ENCODE measurements at regions not wholly inside any gene's neighbourhood (a gene's known extent, or its start where the extent isn't known, plus 50 kb on each side); places are given as distances from the start of the nearest gene placed in this dataset.

DNA sequence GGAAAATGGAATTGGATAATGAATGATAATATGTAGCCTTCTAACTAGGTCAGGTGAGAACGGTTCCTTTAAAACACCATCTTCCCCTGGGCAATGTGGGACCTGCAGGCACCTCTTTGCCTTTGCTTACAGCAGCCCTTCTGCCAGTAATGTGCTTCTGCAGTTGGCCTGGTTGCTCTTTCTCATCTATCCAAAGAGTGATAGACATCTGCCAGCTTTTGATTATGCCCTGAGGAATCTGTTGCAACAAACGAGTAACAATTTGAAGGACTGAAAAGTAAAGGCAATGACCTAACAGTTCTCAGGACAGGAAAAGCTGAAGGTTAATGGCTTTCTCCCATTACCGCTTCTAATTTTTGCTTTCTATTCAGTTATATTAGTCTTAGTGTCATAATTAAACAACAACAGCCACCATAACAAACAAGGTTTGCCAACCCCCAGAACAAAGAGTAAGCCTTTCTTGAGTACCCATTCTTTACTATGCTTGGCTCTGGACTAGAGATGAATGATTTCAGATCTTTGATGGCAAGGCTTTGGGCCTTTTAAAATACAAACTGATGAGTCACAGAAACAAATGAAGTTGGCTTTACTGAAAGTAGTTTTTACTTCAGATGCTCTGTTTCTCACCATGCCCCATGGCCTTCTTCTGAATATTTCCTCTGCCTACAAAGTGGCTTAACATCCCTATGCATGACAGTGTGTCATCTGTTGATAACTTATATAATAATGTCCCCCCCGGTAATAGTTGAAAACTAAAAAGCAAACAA is 76.1 kb upstream of the KRR1 start:
- DNase-seq (no peak), ATAC-seq (ENCODE audit: poor library complexity) (no peak)
- intact Hi-C loops (cut with DNase I) = no loop called here

DNA sequence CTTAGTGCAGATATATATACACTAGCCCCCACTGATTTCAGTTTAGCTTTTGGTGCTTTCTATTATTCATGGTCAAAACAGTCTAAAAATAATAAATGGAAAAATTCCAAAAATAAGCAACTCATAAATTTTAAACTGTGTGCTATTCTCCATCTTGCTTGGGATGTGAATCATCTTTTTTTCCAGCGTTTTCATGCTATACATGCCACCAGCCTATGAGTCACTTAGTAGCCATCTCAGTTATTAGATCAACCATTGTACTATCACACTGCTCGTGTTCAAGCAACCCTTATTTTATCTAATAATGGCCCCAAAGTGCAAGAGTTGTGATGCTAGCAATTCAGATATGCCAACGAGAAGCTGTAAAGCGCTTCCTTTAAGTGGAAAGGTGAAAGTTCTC is 73.9 kb upstream of the KRR1 start:
- DNase-seq = no peak

DNA sequence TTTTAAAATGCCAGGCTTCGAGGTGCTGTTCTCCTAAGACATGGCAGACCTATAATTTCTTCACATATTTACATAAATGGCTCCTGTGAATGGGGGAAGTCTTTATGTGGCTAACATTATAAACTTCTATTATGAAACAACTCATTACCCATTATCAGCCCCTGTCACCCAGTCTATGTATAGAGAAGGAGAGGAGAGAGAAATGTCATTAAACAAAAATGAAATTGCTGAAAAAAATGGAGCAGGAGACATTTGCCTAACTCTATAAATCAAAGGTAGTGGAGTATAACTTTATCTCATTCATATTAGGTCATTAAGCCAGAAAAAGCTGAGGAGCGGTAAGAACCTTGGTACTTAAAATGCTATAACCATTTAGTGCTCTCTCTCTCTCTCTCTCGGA is 71.9 kb upstream of the KRR1 start:
- intact Hi-C loops (cut with DNase I) = no loop called here
- no peak for ATAC-seq (ENCODE audit: poor library complexity)

More for the DNA sequence above, 73.9 kb upstream of the KRR1 start:
- ATAC-seq (ENCODE audit: poor library complexity) = no peak
- intact Hi-C loops (cut with DNase I) = no loop called here

DNA sequence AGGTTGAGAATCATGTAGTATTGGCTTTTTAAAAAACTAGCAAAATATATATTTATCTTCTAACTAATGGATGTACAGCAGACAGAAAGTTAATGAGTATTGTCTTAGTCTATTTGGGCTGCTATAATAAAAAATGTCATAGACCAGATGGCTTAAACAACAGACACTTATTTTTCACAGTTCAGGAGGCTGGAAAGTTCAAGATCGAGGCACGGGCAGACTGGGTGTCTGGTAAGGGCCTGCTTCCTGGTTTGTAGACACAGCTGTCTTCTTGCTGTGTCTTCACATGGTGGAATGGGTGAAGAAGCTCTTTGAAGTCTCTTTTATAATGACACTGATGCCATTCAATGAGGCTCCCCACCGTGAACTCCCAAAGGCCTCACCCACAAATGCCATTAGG is 70.1 kb upstream of the KRR1 start:
- intact Hi-C loops (cut with DNase I) = no loop called here
- DNase-seq (no peak), ATAC-seq (ENCODE audit: poor library complexity) (no peak)

More for the DNA sequence above, 71.9 kb upstream of the KRR1 start:
- DNase-seq = no peak

DNA sequence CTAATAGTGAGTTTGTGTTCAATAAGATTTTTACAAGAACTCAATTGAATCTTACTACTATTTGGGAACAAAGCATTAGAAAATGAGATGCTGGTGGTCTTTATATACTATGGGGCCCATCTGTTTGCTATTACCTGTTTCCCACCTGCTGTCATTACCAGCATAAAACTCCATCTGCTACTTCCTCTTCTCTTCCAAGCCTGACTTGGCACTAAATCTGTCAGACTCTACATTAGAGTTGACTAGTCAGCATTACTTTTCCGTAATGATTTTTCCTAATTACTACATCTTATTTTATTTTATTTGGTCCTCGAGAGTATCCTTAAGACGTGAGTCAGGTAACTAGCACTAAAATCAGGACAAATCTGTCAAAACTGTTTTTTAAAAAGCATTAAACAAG is 68.1 kb upstream of the KRR1 start:
- no peak for ATAC-seq (ENCODE audit: poor library complexity)
- DNase-seq = no peak
- intact Hi-C loops (cut with DNase I) = no loop called here

DNA sequence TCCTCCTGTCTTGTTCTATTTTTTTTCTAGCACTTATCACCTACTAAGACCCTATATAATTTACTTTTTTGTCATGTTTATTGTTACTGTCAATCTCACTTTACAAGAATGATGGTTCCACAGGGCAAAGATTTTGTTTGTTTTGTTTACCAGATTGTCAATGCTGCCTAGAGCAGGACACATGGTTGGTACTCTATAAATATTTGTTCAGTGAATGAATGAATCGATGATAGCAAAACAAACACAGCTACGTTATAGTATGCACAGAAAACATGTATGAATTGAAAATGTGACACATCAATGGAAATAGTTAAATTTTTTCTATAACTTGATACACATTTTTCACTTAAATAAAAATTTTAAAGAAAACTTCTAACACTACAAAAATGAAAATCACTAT is 67.1 kb upstream of the KRR1 start:
- intact Hi-C loops (cut with DNase I) = no loop called here
- ATAC-seq (ENCODE audit: poor library complexity) (no peak), DNase-seq (no peak)

DNA sequence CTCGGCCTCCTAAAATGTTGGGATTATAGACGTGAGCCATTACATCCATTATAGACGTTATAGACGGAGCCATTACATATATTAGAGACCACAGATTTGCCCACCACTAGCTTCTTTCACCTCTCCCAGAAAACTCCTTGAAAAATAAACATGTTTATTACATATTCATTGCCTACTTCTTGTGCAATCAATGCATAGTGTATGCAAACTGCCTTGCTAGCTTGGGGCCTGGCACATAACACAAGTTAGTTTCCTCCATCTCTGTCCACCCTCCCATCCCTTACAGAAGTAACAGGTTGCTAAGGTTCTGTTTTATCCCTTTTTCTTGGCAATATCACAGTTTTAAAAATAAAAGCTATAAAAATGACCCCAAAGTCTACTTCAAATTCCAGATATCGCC is 66.4 kb upstream of the KRR1 start:
- intact Hi-C loops (cut with DNase I) = no loop called here
- no peak for DNase-seq
- ATAC-seq (ENCODE audit: poor library complexity) = no peak

DNA sequence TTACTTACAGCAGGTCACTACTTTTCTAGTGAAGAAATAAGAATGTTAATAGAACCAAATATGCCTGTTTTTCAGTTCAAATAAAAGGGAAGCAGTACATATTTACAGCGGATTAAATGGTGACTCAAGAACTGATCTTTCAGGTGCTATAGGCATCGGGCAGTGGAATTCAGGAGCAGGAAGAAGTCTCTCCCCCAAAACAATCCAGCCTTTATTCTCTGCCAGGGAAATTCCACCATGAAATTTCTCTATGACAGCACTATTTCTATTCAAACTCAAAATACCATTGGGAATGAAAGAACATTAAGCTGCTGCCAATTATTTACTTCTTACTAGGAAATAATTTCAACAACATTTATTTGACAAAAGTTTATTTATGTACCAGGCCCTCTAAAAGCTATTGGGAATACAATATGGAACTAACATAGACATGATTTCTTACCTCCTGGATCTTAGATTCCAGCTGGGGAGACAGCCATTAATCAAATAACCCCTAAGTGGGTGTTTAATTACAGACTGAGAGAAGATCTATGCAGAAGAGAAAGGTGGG is 60.3 kb upstream of the KRR1 start:
- intact Hi-C loops (cut with DNase I) = no loop called here
- ATAC-seq (ENCODE audit: poor library complexity) (no peak), DNase-seq (no peak)

DNA sequence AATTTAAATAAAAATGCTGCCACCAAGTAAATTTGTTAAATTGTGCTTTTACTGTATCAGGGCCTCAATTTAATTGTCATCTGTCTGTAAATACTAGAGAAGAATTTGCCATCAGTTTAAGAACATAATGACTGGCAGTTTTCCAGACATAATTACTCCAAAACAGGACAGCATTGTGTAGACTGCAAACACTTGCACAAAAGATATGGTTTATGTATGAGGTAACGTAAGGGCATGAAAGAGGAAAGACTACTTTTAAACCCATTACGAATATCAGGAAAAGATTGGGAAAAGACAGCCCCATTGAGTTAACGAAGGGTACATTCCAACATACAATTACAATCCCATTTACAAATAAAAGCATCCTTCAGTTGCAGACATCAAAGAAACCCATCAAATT is 59.8 kb upstream of the KRR1 start:
- ATAC-seq (ENCODE audit: poor library complexity) (no peak), DNase-seq (no peak)
- intact Hi-C loops (cut with DNase I) = no loop called here

DNA sequence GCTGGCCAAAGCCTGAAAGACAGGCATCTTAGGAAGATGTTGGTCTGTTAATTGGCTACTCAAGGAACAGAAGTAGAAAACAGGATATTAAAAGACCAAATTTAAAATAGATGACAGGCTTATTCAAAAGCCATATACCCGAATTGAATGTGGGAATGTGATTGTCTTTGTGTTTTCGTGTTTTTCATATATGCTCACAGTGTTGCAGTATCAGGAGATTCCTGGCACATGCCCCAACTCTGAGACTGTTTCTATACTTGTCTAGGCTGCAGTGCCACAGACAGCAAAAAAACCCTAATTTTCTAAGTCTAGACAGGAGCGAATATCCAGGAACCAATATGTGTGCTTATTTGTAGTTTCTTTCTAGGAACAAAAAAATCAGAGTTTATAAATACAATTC is 57.4 kb upstream of the KRR1 start:
- intact Hi-C loops (cut with DNase I) = no loop called here
- no peak for ATAC-seq (ENCODE audit: poor library complexity)
- DNase-seq = no peak

DNA sequence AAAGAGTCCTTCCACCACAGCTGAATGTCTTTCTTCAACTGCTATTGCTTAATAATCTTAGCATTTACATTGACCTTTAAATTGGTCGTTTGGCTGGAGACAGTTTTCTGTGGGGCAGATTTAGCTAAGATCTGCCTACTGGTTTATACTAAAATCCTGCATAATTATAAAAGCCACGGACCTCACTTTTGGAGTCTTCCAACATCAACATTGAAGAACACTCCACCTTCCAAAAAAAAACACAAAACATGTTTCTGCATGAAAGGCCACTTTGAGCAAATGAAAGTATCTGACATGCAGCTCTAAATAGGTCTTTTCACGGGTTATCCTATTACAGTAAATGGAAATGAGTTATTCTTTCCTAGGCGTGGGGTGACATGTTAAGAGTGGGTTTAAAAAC is 57.0 kb upstream of the KRR1 start:
- intact Hi-C loops (cut with DNase I) = no loop called here
- DNase-seq (no peak), ATAC-seq (ENCODE audit: poor library complexity) (no peak)

DNA sequence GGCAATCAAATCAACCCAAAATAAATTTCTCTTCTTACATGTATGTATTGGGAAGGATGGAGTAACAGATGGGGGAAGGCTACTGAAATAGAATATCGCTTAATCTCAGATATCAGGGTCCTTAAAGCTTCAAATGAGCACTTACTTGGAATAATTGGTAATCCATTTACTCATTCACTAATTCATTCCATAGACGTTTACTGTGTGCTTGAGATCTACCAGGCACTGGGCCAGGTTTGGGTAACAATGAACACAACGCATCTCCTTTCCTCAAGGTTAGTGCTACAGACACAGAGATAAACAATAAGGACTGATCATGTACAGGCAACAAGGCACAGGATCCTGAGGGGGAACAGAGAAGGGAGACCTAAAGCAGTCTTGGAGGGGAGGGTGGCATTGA is 54.4 kb upstream of the KRR1 start:
- ATAC-seq (ENCODE audit: poor library complexity) = no peak
- intact Hi-C loops (cut with DNase I) = no loop called here
- no peak for DNase-seq

DNA sequence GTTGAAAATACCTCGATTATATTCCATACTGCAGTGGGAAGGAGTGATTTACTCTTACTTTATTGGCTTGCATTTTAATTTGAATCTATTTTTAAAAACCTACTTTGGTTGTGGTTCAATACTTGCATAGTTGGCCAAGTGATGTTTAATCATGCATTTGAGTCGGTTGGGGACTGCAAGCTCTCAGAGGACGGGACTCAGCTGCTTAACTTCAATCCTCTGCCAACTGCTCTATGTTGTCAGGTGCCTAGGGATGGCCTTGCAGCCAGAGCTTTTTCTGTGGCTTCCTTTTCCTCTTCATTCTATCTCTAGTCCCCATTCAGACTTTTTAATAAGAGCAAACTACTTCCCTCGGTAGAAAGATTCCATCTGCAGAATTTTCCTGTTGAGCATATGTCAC is 53.4 kb upstream of the KRR1 start:
- intact Hi-C loops (cut with DNase I) = no loop called here

DNA sequence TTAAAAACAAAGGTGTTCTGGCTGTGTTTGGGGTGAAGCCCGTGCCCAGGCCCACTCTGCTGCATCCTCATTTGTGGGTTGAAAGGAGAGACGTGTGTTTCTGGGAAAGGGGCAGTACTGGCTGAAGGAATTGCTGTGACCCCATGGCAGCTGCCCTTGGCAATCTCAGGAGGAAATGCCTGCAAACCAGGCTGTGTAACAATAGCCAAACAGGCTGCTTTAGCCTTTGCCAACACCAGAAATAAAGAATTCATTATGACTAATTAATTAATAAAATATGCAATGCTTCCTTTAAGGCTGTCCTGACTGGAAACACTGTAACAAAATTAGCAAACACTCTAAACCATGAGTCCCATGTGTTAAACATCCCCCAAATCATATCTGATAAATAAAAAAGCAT is 53.0 kb upstream of the KRR1 start:
- no peak for ATAC-seq (ENCODE audit: poor library complexity)
- no peak for DNase-seq
- intact Hi-C loops (cut with DNase I) = no loop called here

More for the DNA sequence above, 53.4 kb upstream of the KRR1 start:
- DNase-seq (no peak), ATAC-seq (ENCODE audit: poor library complexity) (no peak)

DNA sequence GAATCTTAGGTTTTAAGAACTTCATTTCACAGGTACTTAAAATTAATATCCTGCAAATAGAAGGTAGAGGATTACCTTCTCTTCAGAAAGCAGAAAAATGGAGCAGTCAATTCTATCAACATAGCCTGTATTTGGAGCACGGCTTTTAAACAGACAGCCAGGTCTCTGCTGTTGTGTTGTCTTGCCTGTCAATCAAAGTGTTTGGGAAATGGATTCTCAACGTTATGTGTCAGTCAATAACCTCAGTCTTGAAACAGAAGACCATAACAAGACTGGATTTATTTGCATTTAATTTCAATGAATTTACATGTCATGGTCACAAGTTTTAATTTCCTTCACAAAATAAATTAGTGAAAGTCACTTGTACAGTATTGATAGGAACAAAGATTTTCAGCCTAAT is 51.9 kb upstream of the KRR1 start:
- intact Hi-C loops (cut with DNase I) = no loop called here

DNA sequence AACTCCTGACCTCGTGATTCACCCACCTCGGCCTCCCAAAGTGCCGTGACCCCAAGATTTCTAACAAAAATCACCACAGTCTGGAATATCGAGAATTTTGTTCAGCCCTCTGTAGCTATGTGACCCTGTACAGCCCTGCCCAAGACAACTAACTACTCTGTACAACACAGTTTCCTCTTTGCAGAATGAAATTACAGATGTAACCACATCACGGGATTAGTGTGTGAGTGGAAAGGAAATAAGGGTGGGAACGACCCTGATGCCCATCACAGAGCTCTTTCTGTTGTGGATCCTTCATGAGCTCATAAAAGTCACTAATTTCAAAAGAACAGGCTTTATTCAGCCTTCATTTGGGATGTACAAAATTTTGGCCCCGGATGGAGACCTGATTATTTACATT is 50.5 kb upstream of the KRR1 start:
- intact Hi-C loops (cut with DNase I) = no loop called here
- ATAC-seq (ENCODE audit: poor library complexity) = no peak

More for the DNA sequence above, 51.9 kb upstream of the KRR1 start:
- DNase-seq = no peak
- no peak for ATAC-seq (ENCODE audit: poor library complexity)

More for the DNA sequence above, 50.5 kb upstream of the KRR1 start:
- DNase-seq = no peak
